Activated CD4-positive, alpha-beta T cell treated with anti-CD3 and anti-CD28 coated beads, Interleukin-2, amount 10 ng/mL, durations not matched to agents 24 days and 14 days (primary cell): ENCODE measurements at regions not wholly inside any gene's neighbourhood (a gene's known extent, or its start where the extent isn't known, plus 50 kb on each side); places are given as distances from the start of the nearest gene placed in this dataset.

ENCODE experiments used
- DNase-seq: peaks from one replicate; pipeline ENCODE4 v3.0.0; 2022
- H3K27ac Mint-ChIP-seq: one replicate; pipeline ENCODE4 v1.8.0; 2022; ENCODE audit warnings: mild to moderate bottlenecking, mixed read lengths
- H3K27me3 Mint-ChIP-seq: one replicate; pipeline ENCODE4 v1.8.0; 2022; ENCODE audit warnings: mixed read lengths
- H3K36me3 Mint-ChIP-seq: one replicate; pipeline ENCODE4 v1.8.0; 2022; ENCODE audit warnings: low read depth, mild to moderate bottlenecking, mixed read lengths
- H3K4me1 Mint-ChIP-seq: one replicate; pipeline ENCODE4 v1.8.0; 2021; ENCODE audit warnings: mixed read lengths
- H3K4me3 Mint-ChIP-seq: one replicate; pipeline ENCODE4 v1.8.0; 2022; ENCODE audit warnings: mild to moderate bottlenecking, moderate library complexity, mixed read lengths
- H3K9me3 Mint-ChIP-seq: one replicate; pipeline ENCODE4 v1.8.0; 2021; ENCODE audit warnings: mixed read lengths
- intact Hi-C: fragments of 100-400 bp; cut with micrococcal nuclease; formaldehyde crosslinking; loops from one replicate; pipeline ENCODE4 v1.15.1; 2023

GRCh38 chr1:50257029-50257428, 148.3 kb downstream of the ELAVL4 start:
- Mint-ChIP-seq H3K27me3 (no peaks in the 10 kb centered on the region), H3K4me1 (no peaks in the 10 kb centered on the region), H3K27ac (no peak overlapping the region), H3K9me3 (no peaks in the 10 kb centered on the region), H3K4me3 (no peak overlapping the region), H3K36me3 (no peaks in the 10 kb centered on the region)
- intact Hi-C loops: no loop called here
- no peak for DNase-seq
